Fibroblast of lung (primary cell): ENCODE measurements at regions not wholly inside any gene's neighbourhood (a gene's known extent, or its start where the extent isn't known, plus 50 kb on each side); places are given as distances from the start of the nearest gene placed in this dataset.
"Not testable (repeated sequence)": the region's sequence is repeated elsewhere in the genome, so short reads cannot be mapped to it uniquely, and the experiment has no call there.

Source experiments
- DNase-seq, 2 donors: peaks; one replicate each; pipeline versions ENCODE4 v3.0.0 to v3.0.0-alpha.2; 2010; ENCODE audit warnings: low read depth in 2 of 2
- H2AFZ ChIP-seq: 2 replicates; pipeline ENCODE4 v1.5.1; 2012; ENCODE audit warnings: low read length, control low read depth, inconsistent platforms
- H3K27ac ChIP-seq: 2 replicates; pipeline ENCODE4 v1.5.1; 2011; ENCODE audit warnings: low read length, control low read depth; ENCODE audit not compliant: insufficient read depth
- H3K27me3 ChIP-seq: 2 replicates; pipeline ENCODE4 v1.5.1; 2011; ENCODE audit warnings: mild to moderate bottlenecking, low read length; ENCODE audit not compliant: control insufficient read depth, insufficient read depth
- H3K36me3 ChIP-seq: 2 replicates; pipeline ENCODE4 v1.5.1; 2011; ENCODE audit warnings: low read length; ENCODE audit not compliant: control insufficient read depth, insufficient read depth
- H3K4me1 ChIP-seq: 2 replicates; pipeline ENCODE4 v1.5.1; 2011; ENCODE audit warnings: low read length; ENCODE audit not compliant: control insufficient read depth, insufficient read depth; ENCODE audit errors: extremely low read depth
- H3K4me2 ChIP-seq: 2 replicates; pipeline ENCODE4 v1.5.1; 2011; ENCODE audit warnings: low read length, control low read depth; ENCODE audit not compliant: insufficient read depth; ENCODE audit errors: extremely low read depth
- H3K4me3 ChIP-seq, 4 experiments: fragments of 200-600 bp in 1 of 4; sonication (generic) in 1 of 4; replicated peaks in 1 of 4; 2 replicates each; pipeline ENCODE4 v1.5.1; 2011 to 2016; ENCODE audit warnings: low read length in 4 of 4, low read depth in 3 of 4, mild to moderate bottlenecking in 3 of 4, control low read depth in 2 of 4, inconsistent platforms in 1 of 4, mixed read lengths in 1 of 4; ENCODE audit not compliant: insufficient read depth in 1 of 4; ENCODE audit errors: control extremely low read depth in 1 of 4
- H3K79me2 ChIP-seq: 2 replicates; pipeline ENCODE4 v1.5.1; 2012; ENCODE audit warnings: mild to moderate bottlenecking, low read length, inconsistent platforms; ENCODE audit not compliant: control insufficient read depth, insufficient read depth
- H3K9ac ChIP-seq: 2 replicates; pipeline ENCODE4 v1.5.1; 2011; ENCODE audit warnings: mild to moderate bottlenecking, low read length, control low read depth; ENCODE audit not compliant: insufficient read depth
- H3K9me3 ChIP-seq: 2 replicates; pipeline ENCODE4 v1.5.1; 2012; ENCODE audit warnings: low read depth, low read length; ENCODE audit not compliant: control insufficient read depth, insufficient read depth
- H4K20me1 ChIP-seq: 2 replicates; pipeline ENCODE4 v1.5.1; 2011; ENCODE audit warnings: low read length; ENCODE audit not compliant: control insufficient read depth, insufficient read depth; ENCODE audit errors: extremely low read depth
- CTCF ChIP-seq, 2 donors: IDR thresholded peaks in 1 of 2; conservative IDR thresholded peaks in 1 of 2; 1 replicate in 1 of 2; 2 replicates in 1 of 2; pipeline ENCODE4 v1.5.1; 2011 to 2012; ENCODE audit warnings: low read length in 2 of 2, control low read depth in 1 of 2, inconsistent platforms in 1 of 2, low read depth in 1 of 2, mild to moderate bottlenecking in 1 of 2
- EZH2 ChIP-seq: IDR thresholded peaks from 2 replicates; pipeline ENCODE4 v1.5.1; 2012; ENCODE audit warnings: low read length, control low read depth, mild to moderate bottlenecking; ENCODE audit errors: missing control alignments

- Histone ChIP-seq H3K79me2 (no peaks in the 10 kb centered on the region), H2AFZ (no peak overlapping the region), H3K36me3 (no peaks in the 10 kb centered on the region), H3K4me2 (no peak overlapping the region), H3K9me3 (no peaks in the 10 kb centered on the region), H3K27ac (no peak overlapping the region), H3K9ac (no peak overlapping the region), H3K4me3 (no peak overlapping the region), H3K27me3 (no peaks in the 10 kb centered on the region), H3K4me1 (no peaks in the 10 kb centered on the region), H4K20me1 (no peaks in the 10 kb centered on the region)
- TF ChIP-seq CTCF (conservative IDR thresholded peaks at IDR 0.05 in 1 of 2, IDR thresholded peaks at IDR 0.05 in 1 of 2; ENCODE audit: low read depth in 1 of 2, low read length in 2 of 2) (no peak), EZH2 (no peak)
- peak in 1 of 2 donors; percentile 23 for DNase-seq
These were observed 63.2 kb upstream of the ALB start for GRCh38 chr4:73340917-73341316.

- no peaks in the 10 kb centered on the region for H4K20me1 ChIP-seq
- TF ChIP-seq CTCF (conservative IDR thresholded peaks at IDR 0.05 in 1 of 2, IDR thresholded peaks at IDR 0.05 in 1 of 2; ENCODE audit: low read depth in 1 of 2, low read length in 2 of 2): no peak
- TF ChIP-seq EZH2: no peak
- H3K36me3 ChIP-seq: no peaks in the 10 kb centered on the region
- no peak overlapping the region for H3K4me2 ChIP-seq
- H3K4me1 ChIP-seq: no peaks in the 10 kb centered on the region
- no peak overlapping the region for H3K9ac ChIP-seq
- no peaks in the 10 kb centered on the region for H3K27me3 ChIP-seq
- H2AFZ ChIP-seq: no peak overlapping the region
- H3K9me3 ChIP-seq: no peaks in the 10 kb centered on the region
- no peak overlapping the region for H3K27ac ChIP-seq
- H3K79me2 ChIP-seq: no peaks in the 10 kb centered on the region
- H3K4me3 ChIP-seq: no peak overlapping the region
- DNase-seq: no peak
These were observed 68.4 kb upstream of the ALB start for GRCh38 chr4:73335679-73336078.

- H3K4me3 ChIP-seq, H3K4me2 ChIP-seq, H3K4me1 ChIP-seq, H3K36me3 ChIP-seq, H3K9ac ChIP-seq, H3K9me3 ChIP-seq, H3K79me2 ChIP-seq, H2AFZ ChIP-seq, H4K20me1 ChIP-seq, H3K27me3 ChIP-seq, DNase-seq, H3K27ac ChIP-seq: not testable (repeated sequence)
These were observed 72.1 kb upstream of the ALB start for GRCh38 chr4:73332012-73332411.

GRCh38 chr4:73329300-73329699 lies 70.7 kb upstream of the ANKRD17 start:
- Histone ChIP-seq H2AFZ (no peak overlapping the region), H3K27ac (no peak overlapping the region), H4K20me1 (no peaks in the 10 kb centered on the region), H3K4me1 (no peaks in the 10 kb centered on the region), H3K4me3 (no peak overlapping the region), H3K79me2 (no peaks in the 10 kb centered on the region), H3K9me3 (no peaks in the 10 kb centered on the region), H3K4me2 (no peak overlapping the region), H3K27me3 (no peaks in the 10 kb centered on the region), H3K9ac (no peak overlapping the region), H3K36me3 (no peaks in the 10 kb centered on the region)
- DNase-seq: no peak
- TF ChIP-seq EZH2: no peak
- no peak for TF ChIP-seq CTCF (conservative IDR thresholded peaks at IDR 0.05 in 1 of 2, IDR thresholded peaks at IDR 0.05 in 1 of 2; ENCODE audit: low read depth in 1 of 2, low read length in 2 of 2)

- not testable (repeated sequence) for H4K20me1 ChIP-seq, H3K27me3 ChIP-seq, H3K4me2 ChIP-seq, H3K4me1 ChIP-seq, H3K9ac ChIP-seq, H3K27ac ChIP-seq, H3K4me3 ChIP-seq, H3K9me3 ChIP-seq, H2AFZ ChIP-seq, H3K79me2 ChIP-seq, DNase-seq, H3K36me3 ChIP-seq
These were observed 67.2 kb upstream of the ANKRD17 start for GRCh38 chr4:73325776-73326175.
